HEK293T (cell line): ENCODE measurements at regions not wholly inside any gene's neighbourhood (a gene's known extent, or its start where the extent isn't known, plus 50 kb on each side); places are given as distances from the start of the nearest gene placed in this dataset.

ENCODE experiments used
- ARNT ChIP-seq: fragments of 450-650 bp; IDR thresholded peaks from 2 replicates; pipeline ENCODE4 v1.6.1; 2017; ENCODE audit warnings: mild to moderate bottlenecking
- BHLHE40 ChIP-seq: fragments of 450-650 bp; IDR thresholded peaks from 2 replicates; pipeline ENCODE4 v1.6.1; 2016; ENCODE audit warnings: mild to moderate bottlenecking, moderate library complexity, borderline replicate concordance
- ELF4 ChIP-seq: fragments of 450-650 bp; IDR thresholded peaks from 2 replicates; pipeline ENCODE4 v1.6.1; 2017; ENCODE audit warnings: antibody characterized with exemption
- FOXA1 ChIP-seq: fragments of 450-650 bp; IDR thresholded peaks from 2 replicates; pipeline ENCODE4 v1.6.1; 2016; ENCODE audit warnings: mild to moderate bottlenecking
- FOXK2 ChIP-seq: fragments of 450-650 bp; IDR thresholded peaks from 2 replicates; pipeline ENCODE4 v1.6.1; 2016; ENCODE audit warnings: mild to moderate bottlenecking
- FOXM1 ChIP-seq: fragments of 450-650 bp; IDR thresholded peaks from 2 replicates; pipeline ENCODE4 v1.6.1; 2017; ENCODE audit warnings: mild to moderate bottlenecking, borderline replicate concordance
- HDGF ChIP-seq: fragments of 450-650 bp; IDR thresholded peaks from 2 replicates; pipeline ENCODE4 v1.6.1; 2017; ENCODE audit warnings: antibody characterized with exemption, borderline replicate concordance
- LEF1 ChIP-seq: fragments of 450-650 bp; IDR thresholded peaks from 2 replicates; pipeline ENCODE4 v1.6.1; 2017; ENCODE audit warnings: mild to moderate bottlenecking, borderline replicate concordance
- NFRKB ChIP-seq: fragments of 450-650 bp; IDR thresholded peaks from 2 replicates; pipeline ENCODE4 v1.6.1; 2016; ENCODE audit warnings: mild to moderate bottlenecking, moderate library complexity
- PKNOX1 ChIP-seq: fragments of 450-650 bp; IDR thresholded peaks from 2 replicates; pipeline ENCODE4 v1.6.1; 2016
- SP1 ChIP-seq: fragments of 450-650 bp; IDR thresholded peaks from 2 replicates; pipeline ENCODE4 v1.6.1; 2017
- SUZ12 ChIP-seq: fragments of 450-650 bp; IDR thresholded peaks from 2 replicates; pipeline ENCODE4 v1.6.1; 2016; ENCODE audit warnings: mild to moderate bottlenecking
- TARDBP ChIP-seq: fragments of 450-650 bp; IDR thresholded peaks from 2 replicates; pipeline ENCODE4 v1.6.1; 2016
- ZNF384 ChIP-seq: fragments of 450-650 bp; IDR thresholded peaks from 2 replicates; pipeline ENCODE4 v1.6.1; 2016

DNA sequence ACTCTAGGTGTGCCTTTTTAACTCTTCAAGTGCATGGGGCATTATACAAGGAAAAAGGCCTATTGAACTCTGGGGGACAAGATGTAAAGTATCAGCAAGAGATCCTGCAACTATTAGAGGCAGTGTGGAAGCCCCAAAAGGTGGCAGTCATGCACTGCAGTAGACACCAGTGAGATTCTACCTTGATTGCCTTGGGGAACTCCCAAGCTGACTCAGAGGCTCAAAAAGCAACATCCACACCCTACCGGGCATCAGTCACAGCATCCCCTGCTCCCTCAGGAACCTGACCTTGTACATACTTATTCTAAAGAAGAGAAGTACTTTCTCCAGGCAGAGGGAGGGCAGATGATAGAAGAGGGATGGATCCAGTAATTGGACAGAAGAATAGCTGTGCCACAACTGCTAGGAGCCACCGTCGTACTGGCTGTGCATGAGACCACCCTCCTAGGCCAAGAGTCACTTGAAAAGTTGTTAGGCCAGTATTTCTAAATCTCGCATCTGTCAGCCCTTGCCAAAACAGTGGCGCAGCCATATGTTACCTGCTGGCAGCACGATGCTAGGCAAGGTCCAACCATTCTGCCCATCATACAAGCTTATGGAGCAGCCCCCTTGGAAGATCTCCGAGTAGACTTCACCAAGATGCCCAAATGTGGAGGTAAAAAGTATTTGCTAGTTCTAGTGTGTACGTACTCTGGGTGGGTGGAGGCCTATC, 523.1 kb upstream of the FRG2C start:
- TF ChIP-seq ZNF384: no peak
- no peak for TF ChIP-seq SP1
- TF ChIP-seq ELF4: no peak
- TF ChIP-seq NFRKB: no peak
- TF ChIP-seq FOXK2: no peak
- TF ChIP-seq BHLHE40: no peak
- no peak for TF ChIP-seq FOXA1
- TF ChIP-seq FOXM1: no peak
- TF ChIP-seq TARDBP: no peak
- no peak for TF ChIP-seq SUZ12
- TF ChIP-seq PKNOX1: no peak
- no peak for TF ChIP-seq LEF1
- no peak for TF ChIP-seq ARNT
- no peak for TF ChIP-seq HDGF
